Neural progenitor cell (in vitro differentiated cells): ENCODE measurements at regions not wholly inside any gene's neighbourhood (a gene's known extent, or its start where the extent isn't known, plus 50 kb on each side); places are given as distances from the start of the nearest gene placed in this dataset.

Source experiments
- CTCF ChIP-seq: fragments of 200-600 bp; sonication (generic); IDR thresholded peaks from 2 replicates; pipeline ENCODE4 v1.5.1; 2017; ENCODE audit warnings: antibody characterized with exemption, mild to moderate bottlenecking
- EZH2 ChIP-seq: fragments of 200-600 bp; sonication (generic); IDR thresholded peaks from 2 replicates; pipeline ENCODE4 v1.6.1; 2017; ENCODE audit warnings: antibody characterized with exemption, mild to moderate bottlenecking, moderate library complexity
- EZH2phosphoT487 ChIP-seq: fragments of 200-600 bp; sonication (generic); IDR thresholded peaks from 2 replicates; pipeline ENCODE4 v1.6.1; 2017; ENCODE audit warnings: antibody characterized with exemption

- TF ChIP-seq EZH2phosphoT487 (no peak), CTCF (no peak), EZH2 (no peak)
These were observed 394.1 kb upstream of the ATP5MC3 start for GRCh38 chr2:175575346-175576258.
